Skeletal muscle satellite cell (primary cell): ENCODE measurements at regions not wholly inside any gene's neighbourhood (a gene's known extent, or its start where the extent isn't known, plus 50 kb on each side); places are given as distances from the start of the nearest gene placed in this dataset.

Source experiments
- H3K27me3 ChIP-seq: 2 replicates; pipeline ENCODE4 v1.7.0; 2013; ENCODE audit warnings: low read length; ENCODE audit not compliant: control insufficient read depth, insufficient read depth
- H3K36me3 ChIP-seq: 2 replicates; pipeline ENCODE4 v1.7.0; 2013; ENCODE audit warnings: mild to moderate bottlenecking, control low read depth, low read length; ENCODE audit not compliant: insufficient read depth
- H3K4me1 ChIP-seq: 2 replicates; pipeline ENCODE4 v1.7.0; 2013; ENCODE audit warnings: low read length; ENCODE audit not compliant: control insufficient read depth, insufficient read depth
- H3K4me2 ChIP-seq: 2 replicates; pipeline ENCODE4 v1.7.0; 2013; ENCODE audit warnings: mild to moderate bottlenecking, low read length
- H3K4me3 ChIP-seq: 2 replicates; pipeline ENCODE4 v1.7.0; 2013; ENCODE audit warnings: low read length
- H3K9ac ChIP-seq: 2 replicates; pipeline ENCODE4 v1.7.0; 2013; ENCODE audit warnings: mild to moderate bottlenecking, low read depth, low read length, moderate library complexity
- H3K9me3 ChIP-seq: replicated peaks from 2 replicates; pipeline ENCODE4 v1.7.0; 2013; ENCODE audit warnings: mild to moderate bottlenecking, control low read depth, low read length

GRCh38 chr12:127469331-127469730 lies 797.6 kb upstream of the TMEM132C start:
- Histone ChIP-seq H3K27me3 (peaks cover 5% of the 10 kb centered on the region), H3K36me3 (no peaks in the 10 kb centered on the region), H3K4me2 (no peak overlapping the region), H3K9me3 (no peaks in the 10 kb centered on the region), H3K4me3 (no peak overlapping the region), H3K4me1 (no peaks in the 10 kb centered on the region), H3K9ac (no peak overlapping the region)

DNA sequence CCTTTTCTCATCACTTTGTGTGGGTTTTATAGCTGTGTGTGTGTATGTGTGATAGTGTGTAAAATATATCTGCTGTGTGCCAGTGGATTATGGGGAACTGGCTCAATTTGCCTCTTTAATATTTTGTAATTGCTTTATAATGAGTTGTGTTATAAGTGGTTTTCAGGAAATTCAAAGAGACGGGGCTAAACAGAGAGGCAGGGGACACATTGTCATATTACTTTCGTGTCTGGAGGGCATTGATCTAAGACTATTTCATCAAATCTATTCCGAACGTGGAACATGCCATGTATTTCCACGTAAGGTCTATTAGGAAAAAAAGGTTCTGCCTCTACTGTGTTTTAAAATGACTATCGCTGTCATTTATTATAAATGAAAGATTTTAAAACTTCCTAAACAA lies 793.2 kb upstream of the TMEM132C start:
- Histone ChIP-seq H3K36me3 (no peaks in the 10 kb centered on the region), H3K4me3 (no peak overlapping the region), H3K9me3 (no peaks in the 10 kb centered on the region), H3K4me2 (no peak overlapping the region), H3K9ac (no peak overlapping the region), H3K27me3 (peaks cover under 1% of the 10 kb centered on the region), H3K4me1 (no peaks in the 10 kb centered on the region)

DNA sequence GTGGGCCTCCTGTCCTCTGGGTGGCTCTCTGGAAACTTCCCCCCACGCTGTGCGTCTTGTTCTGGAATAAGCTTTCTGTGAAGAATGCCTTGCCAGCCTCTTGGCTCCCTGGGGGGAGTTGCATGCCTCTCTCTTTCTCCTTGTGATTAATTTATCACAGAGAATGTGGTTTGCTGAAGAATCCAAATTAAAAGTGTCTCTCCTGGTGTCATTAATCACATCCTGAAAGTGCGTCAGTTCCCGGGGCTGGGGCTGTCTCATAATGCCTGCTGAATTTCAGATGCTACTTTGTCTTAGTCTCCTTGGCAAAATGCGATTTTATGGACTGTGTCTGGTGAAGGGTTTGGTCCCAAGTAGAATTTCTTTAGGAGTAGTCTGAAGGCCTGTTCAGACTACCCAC lies 787.7 kb upstream of the TMEM132C start:
- no peaks in the 10 kb centered on the region for H3K9me3 ChIP-seq
- no peak overlapping the region for H3K9ac ChIP-seq
- no peaks in the 10 kb centered on the region for H3K4me1 ChIP-seq
- no peak overlapping the region for H3K4me3 ChIP-seq
- no peaks in the 10 kb centered on the region for H3K36me3 ChIP-seq
- no peaks in the 10 kb centered on the region for H3K27me3 ChIP-seq
- no peak overlapping the region for H3K4me2 ChIP-seq

GRCh38 chr12:127480775-127481314 lies 786.1 kb upstream of the TMEM132C start:
- H3K4me3 ChIP-seq = no peak overlapping the region
- H3K4me2 ChIP-seq = no peak overlapping the region
- H3K36me3 ChIP-seq = no peaks in the 10 kb centered on the region
- H3K9me3 ChIP-seq = no peaks in the 10 kb centered on the region
- H3K4me1 ChIP-seq = peaks cover 7% of the 10 kb centered on the region
- no peak overlapping the region for H3K9ac ChIP-seq
- H3K27me3 ChIP-seq = no peaks in the 10 kb centered on the region

DNA sequence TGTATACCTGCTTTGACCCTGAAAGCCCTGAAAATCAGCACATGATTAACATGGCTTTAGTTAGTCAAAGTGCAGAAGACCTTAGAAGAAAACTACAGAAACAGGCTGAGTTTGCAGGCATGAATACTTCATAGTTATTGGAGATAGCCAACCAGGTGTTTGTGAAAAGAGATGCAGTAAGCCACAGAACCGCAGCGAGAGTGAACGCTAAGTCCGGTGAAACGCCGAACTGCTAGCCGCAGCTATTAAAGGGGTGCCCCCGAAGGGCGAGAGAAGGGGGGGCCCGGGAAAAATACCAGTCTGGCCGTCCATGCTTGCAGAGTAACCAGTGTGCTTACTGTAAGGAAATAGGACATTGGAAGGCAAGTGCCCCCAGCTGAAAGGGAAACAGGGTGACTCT lies 784.0 kb upstream of the TMEM132C start:
- Histone ChIP-seq H3K4me3 (no peak overlapping the region), H3K9ac (no peak overlapping the region), H3K27me3 (no peaks in the 10 kb centered on the region), H3K9me3 (no peaks in the 10 kb centered on the region), H3K4me2 (no peak overlapping the region), H3K4me1 (peaks cover 24% of the 10 kb centered on the region), H3K36me3 (no peaks in the 10 kb centered on the region)

DNA sequence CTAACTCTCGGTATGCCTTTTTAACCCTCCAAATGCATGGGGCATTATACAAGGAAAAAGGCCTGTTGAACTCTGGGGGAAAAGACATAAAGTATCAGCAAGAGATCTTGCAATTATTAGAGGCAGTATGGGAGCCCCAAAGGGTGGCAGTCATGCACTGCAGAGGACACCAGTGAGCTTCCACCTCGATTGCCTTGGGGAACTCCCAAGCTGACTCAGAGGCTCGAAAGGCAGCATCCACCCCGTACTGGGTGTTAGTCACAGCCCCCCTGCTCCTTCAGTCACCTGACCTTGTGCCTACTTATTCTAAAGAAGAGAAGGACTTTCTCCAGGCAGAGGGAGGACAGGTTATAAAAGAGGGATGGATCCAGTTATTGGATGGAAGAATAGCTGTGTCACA lies 781.4 kb upstream of the TMEM132C start:
- no peaks in the 10 kb centered on the region for H3K9me3 ChIP-seq
- H3K36me3 ChIP-seq = no peaks in the 10 kb centered on the region
- no peaks in the 10 kb centered on the region for H3K27me3 ChIP-seq
- peak overlapping the region; percentile 7 for H3K4me2 ChIP-seq
- peaks cover 24% of the 10 kb centered on the region for H3K4me1 ChIP-seq
- H3K4me3 ChIP-seq = no peak overlapping the region
- no peak overlapping the region for H3K9ac ChIP-seq

GRCh38 chr12:127487031-127487430 lies 779.9 kb upstream of the TMEM132C start:
- Histone ChIP-seq H3K36me3 (no peaks in the 10 kb centered on the region), H3K9ac (no peak overlapping the region), H3K4me3 (no peak overlapping the region), H3K4me1 (peaks cover 24% of the 10 kb centered on the region), H3K4me2 (peak overlapping the region; percentile 34), H3K9me3 (no peaks in the 10 kb centered on the region), H3K27me3 (peaks cover 4% of the 10 kb centered on the region)

DNA sequence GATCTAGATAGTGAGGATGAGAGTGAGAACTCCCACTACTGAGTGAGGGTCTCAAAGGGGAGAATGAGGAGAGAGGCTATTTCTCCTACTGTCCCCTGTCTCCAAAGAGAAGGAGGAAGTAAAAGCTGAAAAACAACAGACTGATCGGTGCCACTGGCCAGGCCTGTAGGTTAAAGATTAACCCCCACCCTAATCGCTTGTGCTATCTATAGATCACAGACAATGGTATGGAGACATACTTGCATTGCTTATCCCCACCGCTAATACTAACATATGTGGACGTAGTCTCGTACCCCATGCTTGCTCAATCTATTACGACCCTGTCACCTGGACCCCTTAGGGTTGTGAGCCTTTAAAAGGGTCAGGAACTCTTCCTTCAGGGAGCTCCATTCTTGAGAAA lies 777.9 kb upstream of the TMEM132C start:
- Histone ChIP-seq H3K9me3 (no peaks in the 10 kb centered on the region), H3K9ac (no peak overlapping the region), H3K4me1 (peaks cover 27% of the 10 kb centered on the region), H3K36me3 (no peaks in the 10 kb centered on the region), H3K4me3 (no peak overlapping the region), H3K27me3 (peaks cover 4% of the 10 kb centered on the region), H3K4me2 (no peak overlapping the region)

DNA sequence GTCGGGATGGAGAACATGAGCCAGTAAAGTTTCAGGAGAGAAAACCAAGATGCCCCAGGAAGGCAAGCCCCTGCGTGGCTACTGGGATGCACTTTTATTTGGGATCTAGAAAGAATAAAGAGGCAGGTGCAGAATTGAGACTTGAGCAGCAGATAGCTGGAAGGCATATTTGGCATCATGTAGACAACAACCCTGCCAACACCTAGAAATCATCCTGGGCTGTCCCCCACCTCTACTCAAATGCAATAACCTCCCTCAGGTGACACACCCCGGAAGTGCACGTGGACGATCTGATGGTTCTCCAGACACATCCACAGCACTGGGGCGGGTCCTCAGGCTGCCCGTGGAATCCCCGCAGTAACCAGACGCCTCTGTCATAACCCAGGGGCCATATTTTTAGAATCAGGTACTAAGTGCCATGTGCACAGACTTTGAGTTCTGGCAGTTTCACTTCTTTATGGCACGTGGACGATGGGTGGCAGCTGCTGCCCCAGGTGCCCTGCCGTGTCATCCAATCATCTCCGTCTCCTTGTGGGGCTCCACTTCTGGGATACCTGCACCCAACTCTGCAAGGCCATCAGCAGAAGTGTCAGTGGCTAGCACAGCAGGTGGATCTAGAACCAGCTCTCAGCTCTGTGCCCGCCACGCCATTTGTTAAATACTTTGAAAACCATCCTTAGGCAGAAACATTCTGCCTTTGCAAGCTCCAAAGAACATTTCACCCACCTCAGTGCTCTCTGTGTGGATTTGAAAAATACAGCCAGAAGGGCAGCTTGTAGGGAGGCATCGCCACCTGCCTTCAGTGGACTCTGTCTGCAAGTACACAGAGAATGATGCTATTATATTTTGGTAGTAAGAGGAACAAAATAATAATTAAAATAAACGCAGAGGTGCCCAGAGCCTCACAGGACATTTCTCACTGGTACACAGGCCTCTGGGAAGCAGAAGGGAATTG lies 771.7 kb upstream of the TMEM132C start:
- H3K4me1 ChIP-seq = peaks cover 3% of the 10 kb centered on the region
- no peaks in the 10 kb centered on the region for H3K9me3 ChIP-seq
- no peak overlapping the region for H3K4me2 ChIP-seq
- no peak overlapping the region for H3K4me3 ChIP-seq
- peaks cover 4% of the 10 kb centered on the region for H3K27me3 ChIP-seq
- no peak overlapping the region for H3K9ac ChIP-seq
- H3K36me3 ChIP-seq = no peaks in the 10 kb centered on the region

DNA sequence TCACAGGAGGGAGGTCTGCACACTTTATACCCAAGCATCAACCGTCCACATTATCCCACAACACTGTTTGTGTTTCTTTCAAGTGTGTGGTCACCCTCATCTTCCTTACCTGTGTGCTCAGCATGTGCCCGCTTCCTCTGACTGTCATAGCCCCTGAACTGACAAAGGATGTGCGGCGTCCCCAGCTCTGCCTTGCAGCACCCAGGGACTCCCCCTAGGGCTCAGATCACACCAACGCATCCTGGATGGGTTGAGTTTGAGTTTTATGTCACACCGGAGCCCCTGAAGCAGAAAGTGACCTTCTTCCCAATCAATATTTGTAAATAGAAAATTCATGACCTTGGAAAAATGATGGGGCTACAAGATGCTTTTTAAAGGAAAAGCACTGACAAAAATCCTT lies 770.7 kb upstream of the TMEM132C start:
- Histone ChIP-seq H3K9me3 (no peaks in the 10 kb centered on the region), H3K9ac (no peak overlapping the region), H3K4me3 (no peak overlapping the region), H3K27me3 (peaks cover 4% of the 10 kb centered on the region), H3K36me3 (no peaks in the 10 kb centered on the region), H3K4me1 (peaks cover 3% of the 10 kb centered on the region), H3K4me2 (no peak overlapping the region)

GRCh38 chr12:127500512-127501035 lies 766.4 kb upstream of the TMEM132C start:
- no peak overlapping the region for H3K4me2 ChIP-seq
- H3K9me3 ChIP-seq = no peaks in the 10 kb centered on the region
- H3K36me3 ChIP-seq = no peaks in the 10 kb centered on the region
- no peak overlapping the region for H3K9ac ChIP-seq
- no peaks in the 10 kb centered on the region for H3K4me1 ChIP-seq
- no peaks in the 10 kb centered on the region for H3K27me3 ChIP-seq
- no peak overlapping the region for H3K4me3 ChIP-seq
